Forelimb muscle (tissue), 1 donor: ENCODE measurements at regions not wholly inside any gene's neighbourhood (a gene's known extent, or its start where the extent isn't known, plus 50 kb on each side); places are given as distances from the start of the nearest gene placed in this dataset.
"Not testable (repeated sequence)": the region's sequence is repeated elsewhere in the genome, so short reads cannot be mapped to it uniquely, and the experiment has no call there.

Experiments used
- DNase-seq: peaks from one replicate; pipeline ENCODE4 v3.0.0-alpha.2; 2013; ENCODE audit warnings: low read depth

- DNase-seq, result no peak
Measured at GRCh38 chr6:28768187-28768913, 155.4 kb downstream of the TRIM27 start.

GRCh38 chr6:28769626-28770402 lies 154.0 kb downstream of the TRIM27 start:
- DNase-seq, result no peak

DNA sequence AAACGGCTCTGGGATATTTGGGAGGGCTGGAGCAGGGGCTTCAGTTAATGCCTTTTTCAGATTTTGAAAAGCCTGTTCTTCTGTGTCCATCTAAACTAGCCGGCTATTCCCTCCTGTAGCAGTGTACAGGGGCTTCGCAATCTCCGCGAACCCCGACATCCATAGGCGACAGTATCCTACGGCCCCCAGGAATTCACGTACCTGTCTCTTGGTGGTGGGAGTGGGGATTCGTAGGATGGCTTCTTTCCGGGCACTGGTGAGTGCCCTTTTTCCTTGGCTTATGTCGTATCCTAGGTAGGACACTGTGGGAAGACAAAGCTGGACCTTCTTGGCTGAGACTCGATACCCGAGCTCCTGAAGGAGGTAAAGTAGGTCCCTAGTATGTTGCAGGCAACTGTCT lies 153.1 kb downstream of the TRIM27 start:
- no peak for DNase-seq

DNA sequence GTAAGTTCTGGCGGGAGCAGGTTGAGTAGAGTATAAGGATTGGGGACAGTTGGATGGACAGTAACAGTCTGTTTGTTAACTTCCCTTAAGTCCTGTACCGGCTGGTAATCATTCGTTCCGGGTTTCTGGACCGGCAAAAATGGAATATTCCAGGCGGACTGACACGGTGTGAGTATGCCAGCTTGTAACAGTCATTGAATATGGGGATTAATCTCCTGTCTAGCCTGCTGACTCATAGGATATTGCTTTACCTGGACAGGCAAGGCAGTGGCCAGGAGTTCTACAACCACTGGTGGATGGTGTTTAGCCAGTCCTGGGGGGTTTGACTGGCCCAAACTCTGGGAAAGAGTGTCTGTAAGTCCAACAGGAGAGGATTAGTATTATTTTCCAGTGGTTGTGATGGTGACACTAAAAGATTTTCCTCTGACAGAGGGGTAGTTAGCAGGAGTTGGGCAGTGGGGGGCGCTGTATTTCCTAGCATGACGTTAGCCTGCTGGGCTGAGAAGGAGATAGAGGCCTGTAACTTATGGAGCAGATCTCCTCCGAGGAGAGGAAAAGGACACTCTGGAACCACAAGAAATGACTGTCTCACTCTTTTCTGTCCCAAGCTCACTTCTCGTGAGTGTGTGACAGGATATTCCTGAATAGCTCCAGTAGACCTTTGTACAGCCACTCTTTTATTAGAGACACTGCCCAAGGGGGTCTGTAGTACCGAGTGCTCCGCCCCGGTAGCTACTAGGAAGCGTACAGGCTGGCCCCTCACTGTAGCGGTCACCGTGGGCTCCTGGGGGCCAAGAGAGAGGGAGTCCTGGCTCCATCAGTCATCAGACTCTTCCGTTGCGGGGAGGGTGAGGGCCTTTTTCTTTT lies 152.2 kb downstream of the TRIM27 start:
- no peak for DNase-seq

GRCh38 chr6:28772480-28773381 lies 151.1 kb downstream of the TRIM27 start:
- DNase-seq, result no peak

- DNase-seq, result no peak
Measured at GRCh38 chr6:28774292-28775051, 149.3 kb downstream of the TRIM27 start.

DNA sequence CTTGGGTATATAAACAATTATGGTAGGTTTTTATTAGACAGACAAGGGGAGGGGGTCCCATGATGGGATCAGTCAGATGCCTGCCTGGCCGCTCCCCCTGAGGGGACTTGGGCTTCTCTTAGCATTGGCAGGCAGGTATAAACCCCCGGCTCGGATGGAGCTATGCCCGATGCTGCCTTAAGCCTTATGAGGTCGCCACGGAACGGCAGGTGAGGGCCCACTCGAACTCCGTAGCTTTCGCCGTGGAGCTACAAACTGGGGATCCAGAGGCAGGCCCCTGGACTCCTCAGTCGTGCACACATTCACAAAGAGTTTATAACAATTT lies 148.8 kb downstream of the TRIM27 start:
- DNase-seq, result no peak

- DNase-seq, result no peak
Measured at GRCh38 chr6:28775405-28776129, 148.2 kb downstream of the TRIM27 start.

DNA sequence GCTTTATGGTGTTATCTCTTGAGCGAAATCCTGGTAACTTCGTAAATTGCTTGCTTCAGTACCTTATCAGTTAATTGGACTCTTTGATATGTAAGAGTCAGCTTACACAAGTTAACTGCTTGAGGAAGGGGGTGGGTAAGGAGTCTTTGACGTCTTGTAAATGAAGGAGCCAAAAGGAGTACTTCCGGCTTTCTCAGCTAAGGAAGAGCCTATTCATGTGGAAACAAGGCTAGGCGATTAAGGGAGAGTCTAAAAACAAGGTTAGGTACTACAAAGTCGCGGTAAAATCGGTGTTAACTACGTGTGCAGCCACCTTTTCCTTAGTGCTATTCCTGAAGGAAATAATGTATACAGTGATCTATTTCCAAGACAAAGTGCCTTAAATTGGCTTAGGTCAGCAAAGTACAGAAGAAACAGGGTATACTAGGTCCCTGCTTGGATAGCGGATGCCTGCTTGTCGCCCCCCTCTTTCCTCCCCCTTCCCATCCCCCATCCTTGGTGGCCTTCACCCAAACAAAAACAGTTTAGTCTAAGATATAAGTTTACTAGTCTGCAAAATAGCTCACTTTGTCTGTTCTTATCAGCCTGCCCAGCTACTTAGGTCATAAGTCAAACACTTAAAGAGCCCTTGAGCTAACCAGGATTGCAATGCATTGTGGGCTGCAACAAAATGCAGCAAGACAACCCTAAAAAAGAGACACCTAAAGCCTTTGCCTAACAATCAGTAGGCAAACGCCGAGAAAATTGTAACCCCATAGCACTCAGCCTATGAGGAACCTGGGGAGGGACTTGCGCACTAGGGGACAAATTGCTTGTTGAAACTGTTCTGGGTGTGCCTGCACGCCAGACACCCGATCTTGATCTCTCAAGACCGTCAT lies 147.3 kb downstream of the TRIM27 start:
- DNase-seq, result no peak

- no peak for DNase-seq
Measured at GRCh38 chr6:28777147-28777461, 146.7 kb downstream of the TRIM27 start.

- DNase-seq, result no peak
Measured at GRCh38 chr6:28782113-28782673, 141.6 kb downstream of the TRIM27 start.

DNA sequence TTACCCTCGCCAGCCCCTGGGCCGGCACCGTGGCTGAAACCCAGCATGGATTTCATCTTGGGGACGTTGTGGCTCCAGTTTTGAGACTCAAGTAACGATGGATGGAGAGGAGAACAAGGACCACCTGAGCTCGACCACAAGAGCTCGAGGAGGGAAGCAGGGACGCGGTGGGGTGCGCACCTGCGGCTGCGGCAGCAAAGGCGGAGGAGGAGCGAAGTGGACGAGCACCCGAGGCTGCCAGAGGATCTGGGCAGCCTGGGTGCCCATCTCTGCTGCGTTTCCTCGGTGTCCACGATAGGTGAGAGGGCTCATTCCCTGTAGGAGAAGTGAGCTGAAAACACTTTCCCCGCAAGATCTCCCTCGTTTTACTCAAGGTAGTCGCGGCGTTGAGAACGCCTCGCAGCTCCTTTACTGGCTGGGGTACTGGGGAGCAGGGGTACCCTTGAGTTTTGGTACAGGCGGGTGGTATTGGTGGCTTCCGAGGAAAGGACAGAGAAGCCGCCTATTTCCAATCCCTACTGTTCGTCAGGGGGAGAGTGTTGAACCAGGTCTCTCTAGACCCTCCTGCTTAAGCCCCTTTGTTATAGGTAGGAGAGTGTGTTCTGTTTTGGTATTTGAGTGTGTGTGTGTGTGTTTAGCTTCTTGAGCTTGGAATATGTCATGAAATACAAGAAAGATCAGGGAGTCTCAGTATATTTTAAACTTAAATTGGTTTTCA lies 137.7 kb downstream of the TRIM27 start:
- DNase-seq, result no peak

GRCh38 chr6:28789553-28790083 lies 134.2 kb downstream of the TRIM27 start:
- no peak for DNase-seq

DNA sequence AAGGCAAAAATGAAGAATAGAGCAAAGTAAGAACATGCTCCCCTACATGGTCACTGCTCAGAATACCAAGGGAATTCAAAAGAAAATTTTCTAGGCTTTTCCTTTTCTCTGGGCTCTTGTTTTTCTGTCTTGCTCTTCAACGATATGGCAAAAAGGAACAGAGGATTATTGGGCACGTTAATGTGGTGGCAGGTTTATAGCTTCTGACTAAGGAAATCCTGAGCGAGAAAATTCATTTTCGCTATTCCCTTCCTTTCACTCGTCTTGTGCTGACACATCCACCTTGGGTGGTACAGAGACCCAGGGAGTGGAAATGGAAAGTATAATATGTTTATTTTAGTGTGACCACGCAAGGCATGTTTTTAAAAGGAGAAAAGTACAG lies 132.8 kb downstream of the TRIM27 start:
- no peak for DNase-seq

DNA sequence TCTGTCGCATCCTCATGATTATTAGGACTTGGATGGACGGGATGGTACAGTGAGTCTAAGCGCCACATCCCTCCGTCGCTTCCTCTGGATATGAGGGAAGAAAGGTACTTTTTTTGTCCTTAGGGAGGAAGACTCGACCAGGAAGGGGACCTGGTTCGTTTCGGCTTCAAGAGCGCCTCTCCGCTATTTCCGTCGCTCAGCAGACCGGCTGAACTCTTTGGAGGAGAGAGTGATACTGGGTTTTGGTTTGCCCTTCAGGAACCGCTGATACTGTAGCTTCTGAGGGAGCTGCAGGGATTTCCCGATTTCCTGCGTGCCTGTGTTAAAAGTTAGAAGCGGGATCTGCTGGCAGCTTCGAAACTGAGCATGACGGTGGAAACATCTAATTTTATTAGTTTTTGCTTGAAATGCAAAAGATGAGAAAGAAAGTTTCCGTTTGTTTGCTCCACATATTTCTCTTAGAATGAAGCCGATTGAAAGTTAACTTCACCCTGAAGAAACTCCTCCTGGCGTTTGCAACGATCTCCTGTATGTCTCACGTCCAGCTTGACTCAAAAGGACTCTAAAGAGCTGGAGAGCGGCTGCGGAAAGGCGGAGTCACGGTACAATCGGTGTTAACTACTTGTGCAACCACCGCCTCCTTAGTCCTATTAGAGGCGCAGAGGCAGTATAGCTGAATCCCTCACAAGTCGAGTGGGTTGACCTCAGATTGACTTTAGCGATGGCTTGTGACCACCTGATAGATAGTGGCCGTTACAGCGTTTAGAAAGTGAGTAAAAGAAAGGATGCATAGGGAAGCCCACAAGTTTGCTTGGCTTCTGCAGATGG lies 129.4 kb downstream of the TRIM27 start:
- DNase-seq, result no peak

DNA sequence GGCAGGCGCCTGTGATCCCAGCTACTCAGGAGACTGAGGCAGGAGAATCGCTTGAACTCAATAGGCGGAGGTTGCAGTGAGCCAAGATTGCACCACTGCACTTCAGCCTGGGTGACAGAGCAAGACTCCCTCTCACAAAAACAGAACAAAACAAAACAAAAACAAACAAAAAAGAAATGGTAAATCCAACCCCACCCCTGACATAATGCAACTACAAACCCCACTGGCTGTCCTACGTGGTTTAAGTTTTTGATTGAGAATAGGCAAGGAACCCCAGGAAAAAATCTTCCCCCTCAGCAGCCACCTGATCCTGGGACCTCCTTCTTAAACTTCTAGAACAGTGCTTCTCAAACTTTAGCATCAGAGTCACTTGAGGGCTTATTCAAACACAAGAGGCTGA lies 123.1 kb downstream of the TRIM27 start:
- not testable (repeated sequence) for DNase-seq
